Jurkat, Clone E6-1 (cell line): ENCODE measurements at regions not wholly inside any gene's neighbourhood (a gene's known extent, or its start where the extent isn't known, plus 50 kb on each side); places are given as distances from the start of the nearest gene placed in this dataset.

ENCODE experiments used
- DNase-seq: peaks from one replicate; pipeline ENCODE4 v3.0.0-alpha.2; 2011; ENCODE audit warnings: low read depth, low spot score
- H3K4me3 ChIP-seq: 2 replicates; pipeline ENCODE4 v1.5.1; 2011; ENCODE audit warnings: mild to moderate bottlenecking, low read length, control low read depth, moderate library complexity

GRCh38 chr18:1916869-1917523 is 654.3 kb downstream of the METTL4 start:
- DNase-seq = no peak
- no peak overlapping the region for H3K4me3 ChIP-seq

DNA sequence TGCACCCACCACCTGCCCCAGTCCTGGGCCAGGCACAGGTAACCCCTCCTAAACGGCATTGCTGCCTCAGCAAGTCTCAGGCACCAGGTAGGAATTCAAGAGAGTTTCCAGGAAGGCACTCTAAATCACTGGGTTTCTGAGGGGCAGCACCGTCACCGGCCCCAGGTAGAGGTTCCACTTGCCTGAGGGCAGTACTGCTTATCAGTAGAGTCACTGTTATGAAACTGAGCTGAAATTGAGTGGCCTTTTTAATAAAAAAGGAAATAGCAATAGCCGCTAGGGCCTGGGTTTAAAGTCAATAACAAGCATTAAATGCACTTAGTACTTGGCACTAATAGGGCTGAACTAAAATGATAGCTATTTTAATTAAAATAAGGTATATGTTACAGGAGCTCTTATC is 653.7 kb downstream of the METTL4 start:
- no peak for DNase-seq
- H3K4me3 ChIP-seq = no peak overlapping the region

- no peak overlapping the region for H3K4me3 ChIP-seq
- no peak for DNase-seq
Measured at GRCh38 chr18:1922066-1922465, 649.2 kb downstream of the METTL4 start.

DNA sequence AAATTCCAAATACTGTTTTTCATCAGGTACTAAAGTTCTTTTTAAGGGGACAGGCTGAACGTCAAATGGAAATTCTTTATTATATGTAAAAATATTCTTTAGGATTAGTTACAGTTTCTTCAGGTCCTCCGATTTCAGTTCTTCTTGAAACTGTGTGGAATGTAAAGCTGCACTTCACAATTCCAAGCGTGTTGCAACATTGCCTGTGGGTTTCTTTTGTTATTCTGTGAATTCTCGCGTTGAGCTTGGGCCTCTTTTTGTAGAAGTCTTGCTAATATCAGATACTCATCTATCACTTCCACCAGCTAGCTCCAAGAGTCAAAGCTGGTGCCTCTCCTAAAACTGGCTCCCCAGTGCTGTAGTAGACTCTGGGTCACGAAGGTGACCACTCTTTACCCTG is 642.6 kb downstream of the METTL4 start:
- H3K4me3 ChIP-seq = no peak overlapping the region
- no peak for DNase-seq

DNA sequence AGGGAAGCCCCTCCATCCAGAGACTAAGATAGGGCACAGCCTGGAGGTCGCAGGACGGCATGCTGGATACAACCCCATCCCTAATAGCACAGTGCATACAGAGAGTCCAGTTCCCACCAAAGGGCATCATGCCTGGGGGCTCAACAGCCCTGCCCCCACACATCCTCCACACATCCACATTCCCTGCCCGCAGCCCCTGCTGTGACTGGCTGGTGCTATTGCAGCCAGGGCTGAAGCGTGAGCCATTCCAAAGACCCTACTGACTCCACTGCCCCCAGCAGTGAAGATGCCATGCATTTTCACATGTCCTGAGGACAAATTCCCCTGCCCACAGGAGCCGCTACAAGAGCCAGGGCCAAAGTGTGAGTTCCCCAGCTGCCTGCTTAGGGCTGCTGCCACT is 641.6 kb downstream of the METTL4 start:
- H3K4me3 ChIP-seq = no peak overlapping the region
- no peak for DNase-seq

DNA sequence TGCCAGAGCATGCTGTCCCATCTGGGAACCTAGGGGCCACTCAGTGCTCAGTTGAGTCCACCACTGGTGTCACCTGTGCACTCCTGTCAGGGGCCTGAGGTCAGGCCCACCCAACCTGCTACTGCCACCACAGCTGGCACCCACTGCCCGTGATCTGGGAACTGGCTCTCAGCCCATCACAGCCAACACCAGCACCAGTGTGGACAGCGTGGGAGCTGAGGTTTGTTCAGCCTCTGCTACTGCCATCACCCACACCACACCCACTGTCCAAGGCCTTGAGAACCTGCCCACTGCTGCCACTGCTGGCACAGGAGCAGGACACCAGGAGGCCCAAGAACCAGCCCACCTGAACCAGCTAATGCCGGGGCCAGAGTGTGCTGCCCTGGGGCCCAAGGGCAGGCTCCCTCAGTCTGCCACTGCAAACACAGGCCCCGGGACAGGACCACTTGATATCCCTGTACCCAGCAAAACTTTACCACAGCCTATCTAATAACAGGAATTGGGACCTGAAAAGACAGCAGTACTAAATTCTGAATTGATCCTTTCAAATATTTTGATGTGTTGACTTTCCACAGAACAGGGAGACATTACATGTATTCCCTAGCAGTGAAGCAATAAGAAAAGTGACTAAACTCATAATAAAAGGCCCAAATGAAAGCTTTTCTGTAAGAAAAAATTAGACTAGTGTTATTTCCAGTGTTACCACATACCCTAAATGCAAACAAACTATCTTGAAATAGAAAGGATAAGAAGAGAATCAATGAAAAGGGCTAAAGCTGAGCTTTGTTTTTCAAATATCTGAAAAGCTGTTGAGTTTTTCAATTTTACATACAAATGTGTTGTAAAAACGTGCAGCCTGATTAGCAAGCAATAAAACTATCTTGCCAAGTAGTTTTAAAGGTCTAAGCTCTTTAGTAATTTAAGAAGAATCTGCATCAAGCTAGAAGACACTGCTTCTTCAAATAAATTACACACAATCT is 640.7 kb downstream of the METTL4 start:
- DNase-seq = no peak

DNA sequence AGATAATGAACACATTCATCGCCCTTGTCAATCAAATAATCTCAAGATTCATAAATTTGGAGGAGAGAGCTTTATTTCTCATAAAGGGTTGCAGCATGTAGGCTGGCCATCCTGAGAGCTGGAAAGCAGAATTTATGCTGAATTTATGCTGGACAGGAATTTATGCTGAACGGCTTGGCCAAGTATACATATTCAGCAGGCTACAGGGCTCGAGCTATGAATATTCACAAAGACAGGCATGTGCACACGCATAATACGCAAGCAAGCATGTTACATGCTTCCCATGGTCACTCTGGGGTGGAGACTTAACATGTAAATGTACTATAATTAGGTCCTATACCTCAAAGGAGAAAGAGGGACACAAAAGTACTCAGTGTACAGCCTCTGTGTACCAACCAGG is 618.8 kb downstream of the METTL4 start:
- H3K4me3 ChIP-seq = no peak overlapping the region
- DNase-seq = no peak

More for the DNA sequence above, 640.7 kb downstream of the METTL4 start:
- H3K4me3 ChIP-seq = no peak overlapping the region

DNA sequence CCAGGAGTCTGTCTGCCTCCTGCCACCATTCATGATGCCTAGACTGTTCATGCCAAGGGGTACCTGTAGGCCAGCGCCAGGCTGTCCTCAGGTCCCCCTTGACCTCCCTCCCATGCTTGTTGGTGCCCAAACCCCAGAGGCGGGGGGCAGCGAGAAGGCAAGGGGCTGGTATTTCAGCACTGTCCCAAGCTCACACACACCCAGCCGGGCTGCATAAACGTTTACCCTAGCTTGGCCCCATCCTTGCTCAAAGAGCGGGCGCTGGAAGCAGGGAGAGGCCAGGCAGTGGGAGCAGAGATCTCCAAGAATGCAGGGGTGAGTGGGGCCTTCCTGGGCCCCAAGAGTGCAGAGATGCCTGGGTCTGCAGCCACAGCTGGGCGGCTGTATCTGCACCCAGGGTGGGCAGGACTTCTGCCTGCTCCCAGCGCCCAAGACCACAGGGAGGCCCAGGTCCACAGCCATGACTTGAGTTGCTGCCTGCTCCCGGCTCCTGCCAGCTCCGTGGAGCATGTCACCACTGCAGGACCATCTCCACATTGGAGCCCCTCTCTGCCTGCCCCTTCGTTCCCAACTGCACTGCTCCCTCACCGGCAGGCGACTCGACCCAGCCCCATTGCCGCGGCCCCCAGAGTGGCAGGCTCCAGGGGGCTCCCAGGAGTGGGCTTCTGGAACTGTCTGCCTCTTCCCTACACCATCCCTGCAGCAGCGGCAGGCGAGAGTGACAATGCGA is 616.6 kb downstream of the METTL4 start:
- H3K4me3 ChIP-seq = no peak overlapping the region
- no peak for DNase-seq

DNA sequence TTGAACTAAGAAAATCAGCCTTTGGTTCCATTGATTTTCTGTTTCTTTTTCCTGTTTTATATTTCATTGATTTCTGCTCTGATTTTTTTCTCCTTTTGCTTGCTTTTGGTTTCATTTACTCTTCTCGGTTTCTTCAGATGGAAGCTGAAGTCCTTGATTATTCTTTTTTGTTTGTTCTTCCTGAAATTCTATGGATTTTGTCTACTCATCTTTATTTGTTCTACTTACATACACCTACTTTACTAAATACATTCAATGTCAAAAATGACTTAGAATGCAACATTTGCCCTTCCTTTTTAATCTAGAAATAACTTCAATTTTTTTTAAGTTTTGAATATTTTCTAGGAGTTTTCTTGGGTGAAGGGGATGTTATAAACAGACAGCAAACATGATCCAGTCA is 612.5 kb downstream of the METTL4 start:
- no peak for DNase-seq
- no peak overlapping the region for H3K4me3 ChIP-seq

- H3K4me3 ChIP-seq = no peak overlapping the region
- no peak for DNase-seq
Measured at GRCh38 chr18:1965016-1965415, 606.3 kb downstream of the METTL4 start.

DNA sequence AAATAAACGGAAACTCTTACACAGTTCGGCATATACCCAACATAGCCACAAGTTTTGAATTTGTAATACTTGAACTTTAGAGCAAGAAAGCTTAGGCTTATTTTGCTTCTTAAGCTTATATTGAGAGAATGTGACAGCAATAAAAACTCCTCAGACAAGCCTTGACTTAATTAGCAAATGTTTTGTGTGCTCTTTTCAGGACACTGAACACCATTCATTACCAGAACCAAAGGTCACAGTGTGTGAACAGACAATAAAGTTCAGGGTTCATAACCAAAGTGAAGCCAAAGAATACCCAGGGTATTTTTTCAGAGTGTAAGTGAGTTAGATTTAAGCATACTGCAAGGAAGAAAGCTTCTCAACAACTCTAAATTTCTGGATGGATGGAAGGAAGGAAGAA is 605.8 kb downstream of the METTL4 start:
- DNase-seq = no peak
- no peak overlapping the region for H3K4me3 ChIP-seq

DNA sequence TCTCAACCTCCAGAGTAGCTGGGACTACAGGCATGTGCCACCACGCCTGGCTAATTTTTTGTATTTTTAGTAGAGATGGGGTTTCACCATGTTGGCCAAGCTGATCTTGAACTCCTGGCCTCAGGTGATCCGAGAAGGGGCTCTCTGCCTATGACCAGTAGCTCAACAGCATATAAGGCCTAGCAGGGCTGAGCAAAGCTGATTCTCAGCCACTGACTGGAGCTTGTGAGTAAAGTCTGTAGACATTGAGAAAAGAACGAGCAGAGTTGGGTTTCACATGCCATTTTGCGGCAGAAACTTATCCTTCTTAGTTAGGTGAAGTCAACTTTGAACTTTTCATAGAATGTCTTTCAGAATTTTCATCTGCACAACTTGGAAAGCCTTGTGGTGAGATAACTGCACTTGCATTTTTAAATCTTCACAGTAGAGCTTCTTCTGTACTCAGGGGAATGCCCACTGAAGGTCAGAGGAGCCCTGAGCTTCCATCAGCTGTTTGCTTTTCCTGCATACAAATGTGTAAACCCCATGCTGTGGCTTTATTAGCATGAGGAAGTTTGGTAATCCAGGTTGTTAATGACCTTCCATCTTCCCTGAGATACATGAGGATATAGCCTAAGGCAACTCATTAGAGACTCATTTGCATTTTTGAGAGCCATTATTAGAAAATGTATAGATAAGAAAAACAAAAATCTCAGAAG is 602.4 kb downstream of the METTL4 start:
- H3K4me3 ChIP-seq = no peak overlapping the region
- DNase-seq = no peak

- DNase-seq = no peak
- H3K4me3 ChIP-seq = no peak overlapping the region
Measured at GRCh38 chr18:1976484-1976883, 594.8 kb downstream of the METTL4 start.

DNA sequence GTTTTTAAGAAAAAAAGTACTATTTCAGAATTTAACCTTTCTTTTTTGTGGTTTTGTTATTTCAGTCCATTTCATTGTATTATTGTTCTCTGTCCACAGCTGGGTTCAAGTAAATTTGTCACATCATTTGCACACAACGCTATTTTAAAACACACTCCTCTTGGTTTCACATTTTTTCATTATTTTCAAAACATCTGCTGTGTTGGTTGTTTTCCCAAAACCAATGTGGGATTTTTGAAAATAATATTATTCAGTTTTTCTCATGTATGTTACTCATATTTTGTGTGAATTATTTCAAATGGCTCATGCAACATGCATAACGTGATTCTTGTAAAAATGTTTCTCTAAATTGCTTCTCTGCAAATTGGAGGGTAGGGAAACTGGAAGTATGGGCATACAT is 589.2 kb downstream of the METTL4 start:
- no peak for DNase-seq
- H3K4me3 ChIP-seq = no peak overlapping the region

DNA sequence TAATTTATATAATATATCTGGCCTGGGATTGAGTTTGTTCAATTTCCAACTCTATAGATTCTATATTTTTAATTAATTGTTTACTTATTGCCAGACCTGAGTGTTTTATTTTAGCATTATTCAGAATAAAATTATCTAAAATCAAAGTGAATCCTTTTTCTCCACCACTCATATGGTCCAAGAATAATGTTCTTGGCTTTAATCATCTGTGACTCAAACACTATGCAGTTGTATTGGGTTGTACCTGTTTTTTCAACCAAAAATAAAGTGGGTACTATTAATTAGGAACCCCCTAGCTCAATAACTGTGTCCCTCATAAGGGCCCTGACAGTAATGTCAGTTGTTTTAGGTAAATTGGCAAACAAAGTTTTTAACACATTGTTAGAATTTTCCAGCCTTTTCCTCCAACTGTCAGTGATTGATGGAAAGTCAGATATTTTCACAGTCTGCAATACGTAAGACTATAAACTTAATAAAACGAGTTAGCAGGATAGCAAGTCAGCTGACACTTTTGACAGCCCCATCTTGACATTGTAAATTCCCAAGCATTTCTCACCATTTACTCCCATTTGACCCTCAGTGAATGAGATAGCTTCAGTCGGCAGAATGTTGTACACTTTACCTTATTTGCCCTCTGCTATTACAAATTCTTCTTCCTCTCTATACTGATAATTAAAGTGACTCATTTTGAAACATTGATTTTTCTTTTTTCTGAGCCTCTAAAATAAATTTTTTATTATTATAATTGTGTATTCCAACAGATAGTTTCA is 587.4 kb downstream of the METTL4 start:
- H3K4me3 ChIP-seq = no peak overlapping the region
- DNase-seq = no peak

GRCh38 chr18:1993866-1994265 is 577.4 kb downstream of the METTL4 start:
- no peak for DNase-seq
- H3K4me3 ChIP-seq = no peak overlapping the region

DNA sequence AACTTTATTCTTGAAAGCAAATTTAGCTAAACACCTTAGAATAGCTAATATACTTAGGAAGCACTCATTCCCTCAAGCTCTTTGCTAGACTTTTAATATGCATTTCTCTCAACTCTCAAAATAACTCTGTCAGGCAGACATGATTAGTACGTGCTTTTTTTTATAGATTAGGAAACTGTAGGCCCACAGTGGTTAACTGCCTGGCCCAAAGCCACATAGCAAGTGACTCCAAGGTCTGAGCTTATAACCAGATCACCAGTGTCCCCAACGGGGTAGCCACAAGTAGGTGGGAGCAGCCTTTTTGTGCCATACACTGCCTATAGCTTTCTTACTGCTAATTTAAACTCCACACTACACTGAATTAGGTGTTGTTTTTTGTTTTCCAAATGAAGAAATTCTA is 576.8 kb downstream of the METTL4 start:
- no peak for DNase-seq
- H3K4me3 ChIP-seq = no peak overlapping the region

GRCh38 chr18:1995041-1995612 is 576.2 kb downstream of the METTL4 start:
- H3K4me3 ChIP-seq = no peak overlapping the region
- no peak for DNase-seq
